Transverse colon (tissue), 4 donors: ENCODE measurements at regions not wholly inside any gene's neighbourhood (a gene's known extent, or its start where the extent isn't known, plus 50 kb on each side); places are given as distances from the start of the nearest gene placed in this dataset.

Experiments
- DNase-seq: peaks from one replicate; pipeline ENCODE4 v3.0.0-alpha.2; 2019
- H3K27ac ChIP-seq, 4 donors: fragments of 200-600 bp; sonication (generic); 2 replicates each; pipeline ENCODE4 v1.5.1; 2016 to 2018; ENCODE audit warnings: inconsistent platforms in 4 of 4
- H3K27me3 ChIP-seq: fragments of 200-600 bp; sonication (generic); 2 replicates; pipeline ENCODE4 v1.5.1; 2017; ENCODE audit warnings: inconsistent platforms
- H3K36me3 ChIP-seq, 4 donors: fragments of 200-600 bp; sonication (generic); 2 replicates each; pipeline ENCODE4 v1.5.1; 2017 to 2019; ENCODE audit warnings: inconsistent platforms in 4 of 4
- H3K4me1 ChIP-seq, 4 donors: fragments of 200-600 bp; sonication (generic); 2 replicates each; pipeline ENCODE4 v1.5.1; 2017 to 2020; ENCODE audit warnings: inconsistent platforms in 4 of 4
- H3K4me3 ChIP-seq, 4 donors: fragments of 200-600 bp; sonication (generic); 1 replicate in 1 of 4; 2 replicates in 3 of 4; pipeline versions ENCODE4 v1.5.1 to v1.6.1; 2017 to 2019; ENCODE audit warnings: inconsistent platforms in 4 of 4
- H3K9me3 ChIP-seq, 2 donors: fragments of 200-600 bp; sonication (generic); 2 replicates each; pipeline ENCODE4 v1.5.1; 2017 to 2019; ENCODE audit warnings: inconsistent platforms in 2 of 2
- EP300 ChIP-seq: sonication (generic); formaldehyde crosslinking; IDR thresholded peaks from one replicate; pipeline ENCODE4 v1.6.1; 2017; ENCODE audit warnings: antibody characterized with exemption, low read depth
- POLR2A ChIP-seq: fragments of 450-650 bp; IDR thresholded peaks from one replicate; pipeline ENCODE4 v1.6.1; 2016; ENCODE audit warnings: antibody characterized with exemption, mild to moderate bottlenecking, moderate library complexity
- POLR2AphosphoS5 ChIP-seq, 3 donors: sonication (generic); formaldehyde crosslinking; IDR thresholded peaks; one replicate each; pipeline ENCODE4 v1.6.1; 2016; ENCODE audit warnings: antibody characterized with exemption in 3 of 3
- whole genome bisulfite sequencing, 2 donors: methylation state at CpG; one replicate each; pipeline ENCODE4 v1.1.5; 2018; ENCODE audit warnings: low coverage in 1 of 2; 5-methylcytosine and 5-hydroxymethylcytosine counted together
- in situ Hi-C, 4 donors: fragments of 200-750 bp; cut with MboI; loops; one replicate each; pipeline versions ENCODE4 v1.15.0 to v1.15.1; 2017; ENCODE audit warnings: low sequenced_read_pairs in 3 of 4, low pct_ligation_motif_present in 1 of 4, low pct_unique_long_range_greater_than_20kb in 1 of 4
- intact Hi-C: fragments of 100-400 bp; cut with DNase I; formaldehyde crosslinking; loops from one replicate; pipeline ENCODE4 v1.15.1; 2023; ENCODE audit warnings: low total_unique reads
- TF ChIP-seq, protein P1 (sequence below), 5 experiments: fragments of 200-600 bp in 3 of 5; fragments of 450-650 bp in 2 of 5; sonication (generic) in 3 of 5; IDR thresholded peaks; 1 replicate in 2 of 5; 2 replicates in 3 of 5; pipeline ENCODE4 v1.5.1; 2016 to 2017; ENCODE audit warnings: antibody characterized with exemption in 5 of 5, inconsistent platforms in 3 of 5, mild to moderate bottlenecking in 2 of 5, moderate library complexity in 1 of 5

DNA sequence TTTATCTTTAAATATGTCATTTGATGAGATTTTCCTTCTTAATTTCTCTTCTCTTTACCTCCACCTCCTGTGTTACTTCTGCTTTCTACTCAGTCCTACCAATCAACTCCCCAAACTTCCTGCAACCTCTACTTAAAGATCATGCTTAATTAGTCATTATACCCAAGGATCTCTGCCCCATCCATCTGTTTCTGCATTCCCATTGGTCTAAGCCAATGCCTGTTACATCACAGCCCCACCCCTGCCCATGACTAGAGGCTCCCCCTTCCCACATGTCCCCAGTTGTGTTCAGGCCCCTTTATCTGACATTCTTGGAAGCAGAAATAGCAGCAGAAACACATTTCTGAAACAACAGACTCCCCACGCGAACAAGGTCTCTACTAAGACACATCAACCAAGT is 319.1 kb upstream of the NFE2L3 start:
- no peaks in the 10 kb centered on the region for H3K36me3 ChIP-seq
- H3K27me3 ChIP-seq: no peaks in the 10 kb centered on the region
- H3K4me3 ChIP-seq: no peak overlapping the region
- in situ Hi-C loops: loop anchor here in 3 of 4 donors (10.0 to 25.0 kb wide), 4 partner anchors 171 to 571 kb away; no protein-coding TSS in a partner anchor
- no peak for TF ChIP-seq POLR2A
- TF ChIP-seq, protein P1, sequence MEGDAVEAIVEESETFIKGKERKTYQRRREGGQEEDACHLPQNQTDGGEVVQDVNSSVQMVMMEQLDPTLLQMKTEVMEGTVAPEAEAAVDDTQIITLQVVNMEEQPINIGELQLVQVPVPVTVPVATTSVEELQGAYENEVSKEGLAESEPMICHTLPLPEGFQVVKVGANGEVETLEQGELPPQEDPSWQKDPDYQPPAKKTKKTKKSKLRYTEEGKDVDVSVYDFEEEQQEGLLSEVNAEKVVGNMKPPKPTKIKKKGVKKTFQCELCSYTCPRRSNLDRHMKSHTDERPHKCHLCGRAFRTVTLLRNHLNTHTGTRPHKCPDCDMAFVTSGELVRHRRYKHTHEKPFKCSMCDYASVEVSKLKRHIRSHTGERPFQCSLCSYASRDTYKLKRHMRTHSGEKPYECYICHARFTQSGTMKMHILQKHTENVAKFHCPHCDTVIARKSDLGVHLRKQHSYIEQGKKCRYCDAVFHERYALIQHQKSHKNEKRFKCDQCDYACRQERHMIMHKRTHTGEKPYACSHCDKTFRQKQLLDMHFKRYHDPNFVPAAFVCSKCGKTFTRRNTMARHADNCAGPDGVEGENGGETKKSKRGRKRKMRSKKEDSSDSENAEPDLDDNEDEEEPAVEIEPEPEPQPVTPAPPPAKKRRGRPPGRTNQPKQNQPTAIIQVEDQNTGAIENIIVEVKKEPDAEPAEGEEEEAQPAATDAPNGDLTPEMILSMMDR (IDR thresholded peaks at IDR 0.05): no peak
- TF ChIP-seq POLR2AphosphoS5 (IDR thresholded peaks at IDR 0.05): no peak
- TF ChIP-seq EP300: no peak
- DNase-seq: no peak
- H3K9me3 ChIP-seq: no peaks in the 10 kb centered on the region
- 89 to 93% methylated on average over 2 of the region's 2 CpGs for WGBS, 2 donors
- intact Hi-C loops: no loop called here
- peaks cover 0 to 21% (median 9%) of the 10 kb centered on the region in 4 donors for H3K4me1 ChIP-seq
- peak overlapping the region in 2 of 4 donors; percentile 69 to 79 for H3K27ac ChIP-seq

DNA sequence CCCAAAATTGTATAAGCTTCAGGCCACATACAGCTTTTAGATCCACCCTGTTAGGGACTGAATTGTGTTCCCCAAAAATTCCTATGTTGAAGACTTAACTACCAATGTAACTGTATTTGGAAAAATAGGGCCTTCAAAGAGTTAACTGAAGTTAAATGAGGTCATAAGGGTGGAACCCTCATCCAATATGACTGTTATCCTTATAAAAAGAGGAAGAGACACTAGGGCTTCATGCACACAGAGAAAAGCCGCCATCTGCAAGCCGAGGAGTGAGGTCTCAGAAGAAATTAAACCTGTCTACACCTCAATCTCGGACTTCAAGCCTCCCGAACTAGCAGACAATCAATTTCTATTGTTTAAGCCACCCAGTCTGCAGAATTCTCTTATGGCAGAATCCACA is 317.9 kb upstream of the NFE2L3 start:
- TF ChIP-seq EP300 (no peak), POLR2AphosphoS5 (IDR thresholded peaks at IDR 0.05) (no peak), POLR2A (no peak)
- TF ChIP-seq, protein P1 (IDR thresholded peaks at IDR 0.05): no peak
- DNase-seq: no peak
- Histone ChIP-seq H3K9me3 (no peaks in the 10 kb centered on the region), H3K27me3 (no peaks in the 10 kb centered on the region), H3K4me1 (peaks cover 0 to 21% (median 9%) of the 10 kb centered on the region in 4 donors), H3K36me3 (no peaks in the 10 kb centered on the region), H3K27ac (no peak overlapping the region), H3K4me3 (no peak overlapping the region)
- intact Hi-C loops (no loop called here), in situ Hi-C loops (loop anchor here in 3 of 4 donors (10.0 to 25.0 kb wide), 4 partner anchors 172 to 572 kb away; no protein-coding TSS in a partner anchor)
- 70 to 91% methylated on average over 4 of the region's 4 CpGs for WGBS, 2 donors

DNA sequence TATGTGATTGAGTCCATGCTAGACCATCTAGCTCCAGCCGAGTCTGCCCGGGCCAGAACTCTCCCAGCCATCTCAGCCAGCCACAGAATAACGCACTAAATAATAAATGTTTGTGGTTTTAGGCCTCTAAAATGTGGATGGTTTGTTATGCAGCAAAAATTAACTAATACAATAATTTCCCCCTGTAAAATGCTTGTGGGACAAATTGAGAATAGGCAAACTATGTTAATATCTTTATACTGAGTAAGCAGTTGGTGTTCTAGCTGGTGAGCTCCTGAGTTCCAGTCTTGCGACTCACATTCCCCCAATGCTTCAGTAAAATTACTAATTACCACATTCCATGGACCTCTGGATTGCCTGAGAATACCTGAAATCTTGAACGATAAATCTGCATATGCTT is 316.8 kb upstream of the NFE2L3 start:
- Histone ChIP-seq H3K36me3 (no peaks in the 10 kb centered on the region), H3K27ac (no peak overlapping the region), H3K4me1 (peaks cover 0 to 20% (median 9%) of the 10 kb centered on the region in 4 donors), H3K9me3 (no peaks in the 10 kb centered on the region), H3K4me3 (no peak overlapping the region), H3K27me3 (no peaks in the 10 kb centered on the region)
- WGBS, 2 donors: 84 to 91% methylated on average over 5 of the region's 5 CpGs
- in situ Hi-C loops: loop anchor here in 3 of 4 donors (10.0 to 25.0 kb wide), 4 partner anchors 173 to 573 kb away; no protein-coding TSS in a partner anchor
- intact Hi-C loops: no loop called here
- TF ChIP-seq POLR2AphosphoS5 (IDR thresholded peaks at IDR 0.05): no peak
- TF ChIP-seq POLR2A: no peak
- TF ChIP-seq, protein P1 (IDR thresholded peaks at IDR 0.05): no peak
- no peak for DNase-seq

DNA sequence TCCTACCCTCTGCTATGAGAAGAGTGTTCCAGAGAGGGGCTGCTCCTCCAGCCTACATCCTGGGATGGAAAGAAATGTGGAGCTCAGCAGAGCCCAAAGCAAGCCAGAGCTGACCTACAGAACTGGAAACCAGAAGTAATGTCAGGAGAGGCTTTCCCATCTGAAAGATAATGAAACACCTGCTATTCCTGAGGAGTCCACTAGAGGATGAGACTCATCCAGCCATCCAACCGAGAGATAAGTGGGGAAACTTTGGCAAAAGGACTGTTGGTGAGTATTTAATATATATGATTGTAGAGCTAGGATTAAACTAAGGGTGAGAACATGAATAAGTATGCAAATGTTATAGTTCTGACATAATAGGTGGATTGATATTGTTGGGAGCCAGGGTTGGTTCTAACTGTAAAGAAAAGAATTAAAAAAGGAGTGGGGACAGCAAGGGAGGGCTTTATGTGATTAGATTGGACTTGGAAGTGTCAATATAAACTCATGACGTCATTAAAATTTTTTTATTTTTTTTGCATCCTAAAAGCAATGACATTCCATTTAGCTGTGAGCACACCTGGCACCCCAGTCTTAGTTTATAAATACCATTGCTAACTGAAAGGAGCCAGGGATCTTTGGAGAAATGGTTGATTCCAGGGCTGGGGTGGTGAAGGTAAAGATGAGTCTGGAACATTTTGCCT is 312.8 kb upstream of the NFE2L3 start:
- Histone ChIP-seq H3K4me1 (peaks cover 0 to 5% (median 0%) of the 10 kb centered on the region in 4 donors), H3K27ac (peak overlapping the region in 1 of 4 donors; percentile 85), H3K36me3 (no peaks in the 10 kb centered on the region), H3K27me3 (no peaks in the 10 kb centered on the region), H3K4me3 (no peak overlapping the region), H3K9me3 (no peaks in the 10 kb centered on the region)
- 66 to 78% methylated on average over 2 of the region's 2 CpGs for WGBS, 2 donors
- intact Hi-C loops (no loop called here), in situ Hi-C loops (loop anchor here in 3 of 4 donors (10.0 to 25.0 kb wide), 4 partner anchors 177 to 577 kb away; no protein-coding TSS in a partner anchor)
- TF ChIP-seq, protein P1 (IDR thresholded peaks at IDR 0.05): peak; percentile 19 to 35 (median 31)
- no peak for TF ChIP-seq EP300
- DNase-seq: no peak
